ENCODE measurements at regions not wholly inside any gene's neighbourhood (a gene's known extent, or its start where the extent isn't known, plus 50 kb on each side); places are given as distances from the start of the nearest gene placed in this dataset.
A peak's percentile ranks its signal among the peaks of the same experiment; 100 is the strongest.

DNA sequence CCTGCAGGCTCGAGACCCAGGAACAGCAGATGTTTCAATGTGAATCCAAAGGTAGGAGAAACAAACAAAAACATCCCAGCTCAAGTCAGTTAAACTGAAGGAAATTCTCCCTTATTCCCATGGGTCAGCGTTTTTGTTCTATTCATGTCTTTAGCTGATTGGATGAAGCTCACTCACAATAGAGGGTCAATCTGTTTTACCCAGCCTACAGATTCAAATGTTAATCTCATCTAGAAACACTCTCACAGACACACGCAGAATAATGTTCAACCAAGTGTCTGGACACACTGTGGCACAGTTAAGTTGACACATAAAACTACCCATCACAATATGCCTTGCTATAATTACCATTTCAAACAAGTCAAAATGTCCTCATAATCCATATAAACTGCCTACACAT is 180.6 kb upstream of the CDH8 start:
- TF ChIP-seq, protein P1, sequence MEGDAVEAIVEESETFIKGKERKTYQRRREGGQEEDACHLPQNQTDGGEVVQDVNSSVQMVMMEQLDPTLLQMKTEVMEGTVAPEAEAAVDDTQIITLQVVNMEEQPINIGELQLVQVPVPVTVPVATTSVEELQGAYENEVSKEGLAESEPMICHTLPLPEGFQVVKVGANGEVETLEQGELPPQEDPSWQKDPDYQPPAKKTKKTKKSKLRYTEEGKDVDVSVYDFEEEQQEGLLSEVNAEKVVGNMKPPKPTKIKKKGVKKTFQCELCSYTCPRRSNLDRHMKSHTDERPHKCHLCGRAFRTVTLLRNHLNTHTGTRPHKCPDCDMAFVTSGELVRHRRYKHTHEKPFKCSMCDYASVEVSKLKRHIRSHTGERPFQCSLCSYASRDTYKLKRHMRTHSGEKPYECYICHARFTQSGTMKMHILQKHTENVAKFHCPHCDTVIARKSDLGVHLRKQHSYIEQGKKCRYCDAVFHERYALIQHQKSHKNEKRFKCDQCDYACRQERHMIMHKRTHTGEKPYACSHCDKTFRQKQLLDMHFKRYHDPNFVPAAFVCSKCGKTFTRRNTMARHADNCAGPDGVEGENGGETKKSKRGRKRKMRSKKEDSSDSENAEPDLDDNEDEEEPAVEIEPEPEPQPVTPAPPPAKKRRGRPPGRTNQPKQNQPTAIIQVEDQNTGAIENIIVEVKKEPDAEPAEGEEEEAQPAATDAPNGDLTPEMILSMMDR (IDR thresholded peaks at IDR 0.05; ENCODE audit: low read depth, low read length), result no peak
- TF ChIP-seq POLR2A (IDR thresholded peaks at IDR 0.05; ENCODE audit: extremely low read depth, insufficient read length) (no peak), MYC (IDR thresholded peaks at IDR 0.05; ENCODE audit: low read depth, low read length) (no peak)
- TF ChIP-seq, protein P2, sequence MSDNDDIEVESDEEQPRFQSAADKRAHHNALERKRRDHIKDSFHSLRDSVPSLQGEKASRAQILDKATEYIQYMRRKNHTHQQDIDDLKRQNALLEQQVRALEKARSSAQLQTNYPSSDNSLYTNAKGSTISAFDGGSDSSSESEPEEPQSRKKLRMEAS (IDR thresholded peaks at IDR 0.05; ENCODE audit: low read depth, low read length), result no peak
- DNase-seq (ENCODE audit: low read depth), result no peak
- no peak overlapping the region for H3K4me3 ChIP-seq (ENCODE audit: low read depth, low read length)

DNA sequence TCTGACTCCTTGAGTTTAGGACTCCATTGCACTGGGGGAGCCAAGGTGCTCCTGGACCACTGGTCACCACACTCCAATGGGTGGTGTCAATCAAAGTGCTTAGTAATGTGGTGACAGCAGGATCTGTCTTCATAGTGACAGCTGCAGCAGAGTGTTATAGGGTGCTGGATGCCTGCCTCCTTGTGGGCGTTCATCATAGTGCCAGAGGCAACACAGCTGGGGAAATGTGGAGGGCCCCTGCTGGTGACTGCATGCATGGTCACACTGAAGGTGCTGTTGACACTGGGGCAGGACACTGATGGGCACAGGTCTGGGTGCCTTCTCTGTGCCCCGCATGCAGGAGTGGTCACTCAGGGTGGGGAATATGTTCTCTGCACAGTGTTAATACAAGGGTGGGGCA is 177.5 kb upstream of the CDH8 start:
- H3K4me3 ChIP-seq (ENCODE audit: low read depth, low read length), result no peak overlapping the region
- TF ChIP-seq, protein P1 (IDR thresholded peaks at IDR 0.05; ENCODE audit: low read depth, low read length), result peak; percentile 60
- TF ChIP-seq, protein P2 (IDR thresholded peaks at IDR 0.05; ENCODE audit: low read depth, low read length), result no peak
- TF ChIP-seq POLR2A (IDR thresholded peaks at IDR 0.05; ENCODE audit: extremely low read depth, insufficient read length), result no peak
- DNase-seq (ENCODE audit: low read depth), result peak; percentile 35

DNA sequence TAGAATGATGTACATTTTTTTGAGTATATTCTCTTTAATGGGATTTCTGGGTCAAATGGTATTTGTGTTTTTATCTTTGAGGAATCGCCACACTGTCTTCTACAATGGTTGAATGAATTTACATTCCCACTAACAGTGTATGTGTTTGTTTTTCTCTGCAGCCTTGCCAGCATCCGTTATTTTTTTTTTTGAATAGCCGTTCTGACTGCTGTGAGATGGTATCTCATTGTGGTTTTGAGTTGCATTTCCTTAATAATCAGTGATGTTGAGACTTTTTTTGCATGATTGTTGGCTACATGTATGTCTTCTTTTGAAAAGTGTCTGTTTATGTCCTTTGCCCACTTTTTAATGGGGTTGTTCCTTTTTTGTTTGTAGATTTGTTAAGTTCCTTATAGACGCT is 172.7 kb upstream of the CDH8 start:
- H3K4me3 ChIP-seq (ENCODE audit: low read depth, low read length), result no peak overlapping the region
- TF ChIP-seq, protein P2 (IDR thresholded peaks at IDR 0.05; ENCODE audit: low read depth, low read length), result no peak
- TF ChIP-seq MYC (IDR thresholded peaks at IDR 0.05; ENCODE audit: low read depth, low read length), result no peak
- no peak for TF ChIP-seq POLR2A (IDR thresholded peaks at IDR 0.05; ENCODE audit: extremely low read depth, insufficient read length)
- TF ChIP-seq, protein P1 (IDR thresholded peaks at IDR 0.05; ENCODE audit: low read depth, low read length), result no peak
- DNase-seq (ENCODE audit: low read depth), result no peak

DNA sequence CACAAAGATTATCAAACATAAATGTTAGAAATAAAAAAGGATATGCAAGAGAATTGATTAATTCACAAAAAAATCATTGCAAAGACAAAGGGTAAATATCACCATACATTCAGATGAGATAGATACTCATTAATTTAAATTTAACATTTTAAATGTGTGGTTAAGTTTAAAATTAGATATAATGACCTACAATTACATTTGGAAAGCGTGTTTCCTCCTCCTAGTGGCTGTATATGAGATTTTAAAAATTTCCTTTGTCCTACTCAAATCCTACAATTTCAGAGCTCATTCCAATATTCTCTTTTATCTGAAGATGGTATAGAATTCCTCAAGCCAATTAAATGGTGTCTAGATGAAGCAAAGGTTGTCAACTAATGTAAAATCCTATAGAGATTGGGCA is 169.2 kb upstream of the CDH8 start:
- no peak overlapping the region for H3K4me3 ChIP-seq (ENCODE audit: low read depth, low read length)

DNA sequence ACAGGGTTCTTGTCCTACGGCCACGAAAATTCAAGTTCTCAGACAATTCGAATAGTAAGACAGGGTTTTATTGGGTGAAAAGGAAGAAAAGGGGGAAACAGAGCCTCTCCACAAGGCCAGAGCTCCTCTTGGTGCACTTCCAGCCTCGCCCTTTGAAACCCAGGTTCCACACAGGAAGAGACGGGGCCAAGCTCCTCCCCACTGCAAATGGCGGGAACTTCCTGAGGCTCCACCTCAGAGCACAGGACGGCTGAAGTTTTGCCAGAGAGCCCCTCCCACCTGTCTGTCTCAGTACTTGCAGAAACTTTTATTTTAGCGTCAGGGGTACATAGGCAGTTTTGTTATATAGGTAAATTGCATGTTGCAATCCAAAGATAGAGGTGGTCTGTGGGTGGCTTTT is 165.7 kb upstream of the CDH8 start:
- TF ChIP-seq, protein P1 (IDR thresholded peaks at IDR 0.05; ENCODE audit: low read depth, low read length), result no peak
- H3K4me3 ChIP-seq (ENCODE audit: low read depth, low read length), result no peak overlapping the region
- DNase-seq (ENCODE audit: low read depth), result no peak

More for the DNA sequence above, 169.2 kb upstream of the CDH8 start:
- TF ChIP-seq, protein P1 (IDR thresholded peaks at IDR 0.05; ENCODE audit: low read depth, low read length), result no peak
- TF ChIP-seq MYC (IDR thresholded peaks at IDR 0.05; ENCODE audit: low read depth, low read length) (no peak), POLR2A (IDR thresholded peaks at IDR 0.05; ENCODE audit: extremely low read depth, insufficient read length) (no peak)
- DNase-seq (ENCODE audit: low read depth), result no peak

DNA sequence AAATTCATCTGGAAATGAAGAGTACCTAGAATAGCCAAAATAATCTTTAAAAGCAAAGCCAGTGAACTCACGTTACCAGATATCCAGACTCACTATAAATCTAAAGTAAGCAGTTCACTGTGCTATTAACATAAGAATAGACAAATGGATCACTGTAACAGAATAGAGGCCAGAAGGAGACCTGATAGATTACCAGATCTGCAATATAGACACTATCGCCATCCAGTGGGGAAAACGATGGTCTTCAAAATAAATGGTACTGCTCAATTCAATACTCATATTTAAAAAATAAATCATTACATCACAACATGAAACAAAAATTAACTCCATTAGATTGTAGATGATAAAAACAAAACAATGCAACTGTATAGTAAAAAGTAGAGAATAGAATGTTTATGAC is 158.6 kb upstream of the CDH8 start:
- no peak overlapping the region for H3K4me3 ChIP-seq (ENCODE audit: low read depth, low read length)
- TF ChIP-seq, protein P2 (IDR thresholded peaks at IDR 0.05; ENCODE audit: low read depth, low read length), result no peak
- TF ChIP-seq MYC (IDR thresholded peaks at IDR 0.05; ENCODE audit: low read depth, low read length), result no peak
- TF ChIP-seq, protein P1 (IDR thresholded peaks at IDR 0.05; ENCODE audit: low read depth, low read length), result peak; percentile 22
- DNase-seq (ENCODE audit: low read depth), result peak; percentile 14
